Limb (tissue), 2 donors: ENCODE measurements at regions not wholly inside any gene's neighbourhood (a gene's known extent, or its start where the extent isn't known, plus 50 kb on each side); places are given as distances from the start of the nearest gene placed in this dataset.

ENCODE experiments used
- DNase-seq, 2 donors: peaks; one replicate each; pipeline ENCODE4 v3.0.0-alpha.2; 2016; ENCODE audit errors: extremely low spot score in 2 of 2

DNA sequence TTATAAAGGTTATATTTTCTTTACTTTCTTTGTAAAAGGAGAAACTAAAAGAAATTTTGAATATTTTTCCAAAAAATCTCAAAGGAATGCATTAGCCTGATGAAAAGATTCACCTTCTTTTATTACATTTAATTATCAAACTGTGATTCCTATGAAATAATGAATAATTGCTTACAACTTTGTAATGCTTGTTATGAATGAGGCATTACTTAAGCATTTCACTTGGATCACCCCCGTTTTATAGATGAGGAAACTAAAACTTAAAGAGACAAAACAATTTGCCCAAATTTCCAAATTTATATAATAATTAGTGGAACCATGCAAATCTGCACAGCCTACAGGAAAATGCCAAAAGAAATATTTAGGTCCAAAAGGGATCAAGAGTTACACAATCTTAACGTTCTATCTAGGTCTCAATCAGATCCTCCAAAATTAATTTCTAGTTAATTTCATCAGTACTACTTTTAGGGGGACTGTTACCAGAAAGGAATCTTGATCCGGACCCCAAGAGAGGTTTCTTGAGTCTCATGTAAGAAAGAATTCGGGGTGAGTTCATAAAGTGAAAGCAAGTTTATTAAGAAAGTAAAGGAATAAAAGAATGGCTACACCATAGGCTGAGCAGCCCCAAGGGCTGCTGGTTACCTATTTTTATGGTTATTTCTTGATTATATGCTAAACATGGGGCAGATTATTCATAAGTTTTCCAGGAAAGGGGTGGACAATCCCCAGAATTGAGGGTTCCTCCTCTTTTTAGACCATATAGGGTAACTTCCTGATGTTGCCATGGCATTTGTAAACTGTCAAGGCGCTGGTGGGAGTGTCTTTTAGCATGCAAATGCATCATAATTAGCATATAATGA, 288.0 kb downstream of the ADGB start:
- no peak for DNase-seq

DNA sequence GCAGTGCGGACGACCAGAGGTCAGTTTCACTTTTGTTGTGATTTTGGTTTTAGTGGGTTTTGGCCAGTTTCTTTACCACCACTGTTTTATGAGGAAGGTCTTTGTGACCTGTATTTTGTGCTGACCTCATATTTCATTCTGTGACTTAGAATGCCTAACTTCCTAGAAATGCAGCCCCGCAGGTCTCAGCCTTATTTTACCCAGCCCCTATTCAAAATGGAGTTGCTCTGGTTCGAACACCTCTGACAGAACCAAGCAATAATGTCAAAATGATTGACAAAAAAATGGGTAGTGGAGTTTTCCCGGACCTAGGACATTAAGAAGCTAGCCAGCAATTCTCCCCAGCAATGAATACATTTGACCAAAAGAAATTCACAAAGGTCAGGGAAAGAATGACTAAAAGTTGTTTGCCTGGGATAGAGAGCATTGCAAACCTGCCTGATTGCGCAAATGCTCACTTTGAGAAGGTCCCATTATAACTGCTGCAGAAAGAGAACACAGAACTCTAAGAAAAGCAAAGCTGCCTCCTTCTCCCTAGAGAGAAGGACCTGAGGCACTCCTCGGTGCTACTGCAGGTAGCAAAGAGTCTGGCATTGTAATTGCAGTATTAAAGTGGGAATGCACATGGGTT, 288.8 kb downstream of the ADGB start:
- DNase-seq = no peak

DNA sequence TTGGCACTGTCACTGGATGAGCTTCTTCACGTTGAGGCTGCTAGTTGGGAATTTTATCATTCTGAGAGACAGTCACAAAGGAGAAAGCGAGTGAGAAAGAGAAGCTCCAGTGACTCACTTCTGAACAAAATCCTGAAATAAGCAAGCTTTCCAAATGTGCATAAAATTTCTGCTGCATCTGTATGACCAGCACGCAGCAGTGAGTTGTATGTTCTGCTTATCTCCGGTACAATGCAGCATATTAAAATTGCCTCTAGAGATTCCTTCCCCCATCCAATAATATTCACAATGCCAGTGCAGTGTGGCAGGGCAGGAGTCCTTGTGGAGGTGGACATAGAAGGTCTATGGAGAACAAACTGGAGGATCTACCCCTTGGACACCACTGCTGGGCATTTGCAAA, 290.5 kb downstream of the ADGB start:
- no peak for DNase-seq

DNA sequence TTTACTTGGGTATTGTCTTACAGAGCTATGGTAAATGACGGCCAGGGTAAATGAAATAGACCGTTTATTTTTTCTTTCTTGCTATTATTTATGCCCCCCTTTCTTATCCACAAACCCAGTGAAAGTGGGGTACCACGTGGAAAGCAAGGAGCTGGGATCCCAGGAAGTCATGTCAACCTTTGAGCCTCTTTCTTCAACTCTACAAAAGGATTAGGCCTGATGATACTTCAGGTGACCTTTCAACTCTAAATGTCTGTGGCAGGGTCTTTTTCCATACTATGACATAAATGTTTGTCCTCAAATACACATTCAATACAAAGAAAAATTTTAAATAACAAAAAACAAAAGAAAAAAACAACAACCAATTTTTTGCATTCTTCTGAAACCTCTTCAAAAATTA, 291.4 kb downstream of the ADGB start:
- no peak for DNase-seq

DNA sequence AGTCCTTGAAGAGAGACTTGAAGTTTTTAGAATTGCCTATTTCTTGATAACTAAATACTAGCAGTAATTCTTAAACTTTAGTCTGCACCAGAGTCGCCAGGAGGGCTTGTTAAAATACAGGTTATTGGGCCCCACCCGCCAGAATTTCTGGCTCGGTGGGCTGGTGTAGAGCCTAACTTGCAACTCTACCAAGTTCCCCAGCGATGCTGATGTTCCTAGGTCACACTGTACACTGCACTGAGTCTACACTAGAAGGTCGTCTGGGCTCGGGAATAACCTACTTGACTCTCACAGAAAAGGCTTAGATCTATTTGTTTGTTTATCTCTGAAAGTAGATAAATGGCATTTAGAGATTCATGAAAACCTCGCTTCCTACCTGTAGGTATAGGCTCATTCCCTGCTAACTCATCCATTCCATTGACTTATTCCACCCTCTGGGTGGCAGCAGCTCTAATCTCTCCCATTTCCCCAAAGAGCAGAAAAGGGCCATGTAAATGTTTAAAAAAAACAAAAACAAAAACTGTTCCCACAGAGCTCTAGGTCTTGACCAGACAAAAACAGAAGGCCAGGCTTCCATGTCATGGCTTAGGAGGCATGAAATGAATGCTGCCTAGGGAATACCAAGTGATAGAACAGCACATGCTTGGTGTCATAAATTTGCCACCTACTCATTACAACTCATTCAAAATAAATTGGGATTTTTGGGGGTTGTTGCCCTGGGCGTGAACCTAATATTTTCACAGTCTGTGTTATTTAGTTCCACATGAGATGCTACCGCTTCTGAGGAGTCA, 292.1 kb downstream of the ADGB start:
- no peak for DNase-seq

DNA sequence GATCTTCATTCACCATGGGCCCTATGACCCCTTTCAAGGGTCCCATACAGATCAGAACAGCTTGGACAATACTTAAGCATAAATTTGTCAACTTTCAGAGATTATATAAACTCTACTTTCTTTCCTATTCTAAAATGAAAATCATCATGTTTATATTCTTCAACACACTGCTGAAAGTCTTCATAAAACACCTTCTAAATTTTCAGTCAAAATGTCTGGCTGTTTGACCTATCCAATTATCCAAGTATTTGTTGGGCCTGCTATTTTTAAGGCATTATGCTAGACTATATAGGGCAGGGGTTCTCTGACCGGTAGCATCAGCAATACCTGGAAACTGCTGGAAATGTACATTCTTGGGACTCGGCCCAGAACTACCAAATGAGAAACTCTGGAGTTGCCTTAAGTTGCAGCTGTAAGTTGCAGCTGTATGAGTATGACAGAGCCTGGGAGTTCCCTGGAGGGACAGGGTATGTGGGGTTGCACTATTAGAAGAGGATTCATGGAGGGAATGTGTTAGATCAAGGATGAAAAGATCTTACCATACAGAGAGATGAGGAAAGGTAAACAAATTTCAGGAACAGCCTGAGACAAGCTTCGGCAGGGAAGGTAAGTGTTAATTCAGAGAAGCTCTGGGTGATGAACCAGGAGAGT, 293.0 kb downstream of the ADGB start:
- no peak for DNase-seq

DNA sequence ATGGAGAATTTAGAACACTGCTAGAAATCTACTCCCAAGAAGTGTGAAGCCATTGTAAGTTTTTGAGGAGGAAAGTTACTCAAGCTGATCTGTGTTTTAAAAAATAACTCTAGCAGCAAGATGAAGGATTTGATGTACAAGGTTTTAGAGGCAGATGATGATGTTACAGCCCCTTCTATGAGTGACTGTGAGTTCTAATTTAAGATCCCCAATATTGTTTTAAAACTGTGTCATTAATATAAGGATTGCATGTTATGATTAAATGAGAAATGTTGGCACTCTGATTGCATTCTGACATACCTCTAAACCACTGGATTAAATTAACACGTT, 293.5 kb downstream of the ADGB start:
- DNase-seq = no peak

DNA sequence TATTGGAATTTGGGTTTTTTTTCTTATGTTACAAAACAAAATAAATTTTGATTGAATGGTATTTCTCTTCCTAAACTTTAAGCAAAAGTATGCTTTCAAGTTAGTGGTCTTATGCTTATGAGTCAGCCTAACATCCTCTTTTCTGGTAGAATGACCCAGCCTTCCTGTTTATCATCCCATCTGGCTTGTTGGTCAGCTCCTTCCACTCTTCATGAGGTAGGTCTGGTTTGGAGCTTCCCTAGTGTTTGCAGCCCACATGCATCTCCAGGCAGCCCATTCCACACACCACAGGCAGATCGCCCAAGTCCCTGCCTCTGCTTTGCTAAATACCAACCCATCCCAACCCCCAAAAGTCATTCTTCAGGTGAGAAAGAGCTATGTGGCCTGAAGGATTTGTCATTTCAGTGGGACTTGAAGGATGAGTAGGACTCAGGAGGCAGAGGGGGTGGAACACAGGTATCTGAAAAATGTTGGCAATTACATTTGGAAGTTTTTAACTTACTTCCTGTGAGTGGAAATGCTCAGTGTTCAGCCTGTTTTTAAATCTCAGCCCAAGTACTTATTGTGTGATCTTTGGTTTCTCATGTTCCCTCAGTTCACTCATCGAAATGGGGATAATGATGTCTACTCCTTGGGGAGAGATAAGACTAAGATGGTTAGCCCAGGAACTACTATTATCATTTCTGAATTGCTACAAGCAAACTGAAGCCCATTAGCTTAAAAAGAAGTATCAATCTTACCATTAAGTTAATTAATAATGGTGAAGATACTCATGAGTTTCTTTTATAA, 294.0 kb downstream of the ADGB start:
- no peak for DNase-seq

DNA sequence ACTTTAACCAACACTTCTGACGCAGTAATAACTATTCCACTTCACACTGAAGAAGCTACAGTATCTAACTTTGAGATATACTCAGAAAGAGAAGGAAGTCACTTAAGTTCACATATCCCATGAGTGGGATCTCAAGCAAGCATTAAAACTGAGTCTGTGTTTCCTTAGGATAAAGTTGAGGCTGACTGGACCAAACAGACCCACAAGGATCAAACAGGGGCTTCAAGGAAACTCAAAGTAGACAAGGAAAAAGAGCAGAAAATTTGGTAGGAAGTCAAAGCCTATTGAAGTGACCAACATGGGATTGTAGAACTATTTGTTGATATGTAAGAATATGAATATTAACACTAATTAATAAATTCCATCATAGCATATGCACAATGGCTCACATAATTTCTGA, 294.9 kb downstream of the ADGB start:
- DNase-seq = no peak

DNA sequence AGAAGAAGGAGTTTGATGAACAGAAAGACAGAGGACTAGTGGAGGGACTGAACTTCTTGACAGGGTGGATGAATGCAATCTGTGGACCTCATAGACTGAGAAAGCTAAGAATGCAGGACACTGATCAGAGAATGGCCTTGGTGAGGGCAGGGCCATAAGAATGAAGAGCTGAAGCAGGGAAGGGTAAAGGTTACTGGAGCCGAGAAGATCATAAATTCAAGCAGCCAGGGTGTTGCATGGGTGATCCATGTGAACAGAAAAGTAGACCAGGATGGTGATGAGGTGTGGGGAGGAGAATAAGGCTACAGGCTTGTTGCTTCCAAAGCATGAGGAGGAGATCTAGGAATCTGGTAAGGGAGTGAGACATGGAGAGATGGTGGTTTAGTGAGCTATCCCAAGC, 295.9 kb downstream of the ADGB start:
- DNase-seq = no peak

DNA sequence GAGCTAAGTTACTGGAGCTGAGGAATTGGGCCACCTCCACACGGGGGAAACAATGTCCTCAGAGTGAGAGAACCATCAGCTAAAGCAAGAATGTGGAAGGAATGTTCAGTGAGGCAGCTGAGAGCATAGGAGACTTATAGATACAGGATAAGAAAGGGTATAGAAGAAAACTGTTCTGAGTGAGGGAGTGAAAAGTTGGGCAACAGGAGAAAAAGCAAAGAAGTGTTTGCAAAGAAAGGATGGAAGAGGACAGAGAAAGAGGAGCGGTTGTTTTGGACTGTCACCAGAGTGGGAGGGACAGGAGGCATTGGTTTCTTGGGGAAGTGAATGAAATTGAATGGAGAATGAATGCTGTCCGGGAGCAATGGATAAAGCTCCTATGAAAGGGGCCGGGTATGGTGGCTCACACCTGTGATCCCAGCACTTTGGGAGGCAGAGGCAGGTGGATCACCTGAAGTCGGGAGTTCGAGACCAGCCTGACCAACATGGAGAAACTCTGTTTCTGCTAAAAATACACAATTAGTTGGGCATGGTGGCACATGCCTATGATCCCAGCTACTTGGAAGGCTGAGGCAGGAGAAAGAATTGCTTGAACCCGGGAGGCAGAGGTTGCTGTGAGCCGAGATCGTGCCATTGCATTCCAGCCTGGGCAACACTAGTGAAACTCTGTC, 296.5 kb downstream of the ADGB start:
- DNase-seq = no peak

DNA sequence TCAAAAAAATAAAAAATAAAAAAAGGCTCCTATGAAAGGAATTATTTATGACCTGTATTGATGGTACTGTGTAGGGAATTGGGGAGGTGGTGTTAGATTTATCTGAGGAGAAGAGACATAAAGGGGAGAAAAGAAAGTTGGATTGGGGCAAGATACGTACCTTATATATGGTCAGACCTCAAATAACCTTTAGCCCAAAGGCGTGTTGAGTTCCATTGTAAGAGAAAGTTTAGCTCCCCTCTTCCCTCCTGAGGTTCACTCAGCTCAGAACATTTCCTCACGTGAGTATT, 296.9 kb downstream of the ADGB start:
- DNase-seq = no peak

DNA sequence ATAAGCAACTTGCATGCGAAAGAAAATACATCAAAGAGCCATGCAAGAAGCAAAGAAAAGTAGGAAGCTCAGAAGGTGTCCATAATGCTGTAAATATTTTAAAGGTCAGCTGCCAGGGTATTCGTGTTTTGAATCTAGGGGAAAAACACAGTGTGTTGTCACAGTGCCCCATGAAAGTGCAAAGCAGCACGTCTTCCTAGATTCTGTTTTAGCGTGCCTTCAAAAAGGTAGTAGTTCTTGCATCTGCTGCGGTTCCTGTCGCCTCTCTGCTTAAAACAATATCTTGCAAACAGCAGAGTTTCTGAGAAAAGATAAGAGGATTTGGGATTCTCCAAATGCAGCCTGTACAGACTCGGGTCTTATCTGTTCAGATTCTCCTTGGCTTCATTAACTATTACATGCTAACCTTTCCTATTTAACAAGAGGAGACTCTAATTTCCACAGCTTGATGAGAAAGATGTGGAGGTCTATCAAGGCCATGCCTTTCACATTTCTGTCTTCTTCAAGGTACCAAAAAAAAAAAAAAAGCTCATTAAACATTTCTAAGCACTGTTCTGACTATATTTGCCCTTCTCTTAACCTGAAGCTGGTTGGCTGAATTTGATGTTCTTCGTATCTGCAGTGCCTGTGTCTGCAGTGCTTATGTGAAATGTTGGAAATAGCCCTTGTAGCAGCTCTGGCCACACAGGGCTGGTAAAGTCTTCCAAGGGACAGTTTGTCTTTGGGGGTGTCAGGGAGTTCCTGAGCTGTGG, 297.5 kb downstream of the ADGB start:
- no peak for DNase-seq

DNA sequence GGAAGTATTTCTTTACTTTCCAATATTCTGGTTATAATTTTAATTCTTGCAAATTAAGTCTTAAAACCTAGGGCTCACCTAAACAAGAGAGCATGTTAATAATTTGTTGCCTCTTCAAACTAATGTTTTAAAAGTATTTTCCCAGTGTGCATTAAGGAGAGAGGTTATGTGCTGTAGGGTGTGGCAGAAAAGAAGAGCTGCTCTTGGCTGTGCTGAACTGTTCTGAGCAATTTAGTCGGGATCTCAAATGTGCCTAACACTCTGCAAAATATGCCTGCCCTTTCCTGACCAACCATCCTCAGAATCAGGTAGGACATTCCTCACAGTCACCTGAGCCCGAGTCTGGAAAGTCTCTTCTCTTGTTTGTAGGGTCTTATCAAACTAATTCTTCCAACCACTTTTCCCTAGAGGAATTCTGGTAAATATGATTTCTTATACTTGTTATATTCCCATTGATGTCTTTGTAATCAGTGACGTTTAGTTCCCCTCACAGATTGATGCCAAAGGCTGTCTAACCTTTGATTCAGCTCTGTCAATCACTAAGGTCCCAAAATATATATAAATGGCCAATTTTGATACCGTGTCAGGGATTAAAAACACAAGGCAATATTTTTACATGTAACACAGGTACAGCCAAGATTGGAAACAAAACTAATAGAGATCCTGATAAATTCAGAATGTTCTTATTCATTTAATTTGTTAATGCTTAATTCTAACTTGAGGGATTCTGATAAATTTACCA, 298.4 kb downstream of the ADGB start:
- DNase-seq = no peak

DNA sequence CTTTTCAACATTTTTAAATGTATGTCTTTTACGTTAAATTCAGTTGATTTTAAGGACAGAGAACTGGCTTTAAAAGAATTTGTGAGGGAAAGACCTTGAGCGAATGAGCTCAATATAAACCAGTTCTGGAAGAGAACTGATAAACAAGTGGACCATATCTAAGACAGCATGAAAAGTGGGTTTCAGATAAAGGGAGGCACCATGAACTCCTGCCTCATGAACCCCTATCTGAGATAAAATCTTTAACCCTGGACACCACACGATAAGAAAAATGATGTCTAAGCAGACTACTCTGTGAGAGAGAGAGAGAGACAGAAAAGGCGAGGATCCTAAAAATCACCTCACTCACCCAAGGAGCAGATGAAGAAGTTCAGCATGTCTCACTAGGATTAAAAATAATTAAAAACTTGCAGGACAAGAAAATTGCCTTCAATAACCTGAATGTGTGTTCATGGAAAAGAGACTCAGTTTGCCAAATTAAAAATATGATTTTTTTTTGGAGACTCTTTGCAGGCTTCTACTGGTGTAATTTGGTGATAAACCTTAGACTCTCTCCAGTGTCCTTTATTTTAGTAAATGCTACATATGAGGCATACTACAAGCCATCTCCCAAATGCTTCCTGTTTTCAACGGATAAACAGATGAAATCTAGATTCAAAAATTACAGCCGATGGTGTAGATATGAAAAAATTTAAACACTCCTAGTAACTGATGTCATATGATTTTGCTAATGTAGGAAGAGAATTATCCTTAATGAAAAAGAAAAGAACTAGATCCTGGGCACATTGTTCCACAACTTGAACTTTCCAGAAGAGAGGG, 299.5 kb downstream of the ADGB start:
- no peak for DNase-seq

DNA sequence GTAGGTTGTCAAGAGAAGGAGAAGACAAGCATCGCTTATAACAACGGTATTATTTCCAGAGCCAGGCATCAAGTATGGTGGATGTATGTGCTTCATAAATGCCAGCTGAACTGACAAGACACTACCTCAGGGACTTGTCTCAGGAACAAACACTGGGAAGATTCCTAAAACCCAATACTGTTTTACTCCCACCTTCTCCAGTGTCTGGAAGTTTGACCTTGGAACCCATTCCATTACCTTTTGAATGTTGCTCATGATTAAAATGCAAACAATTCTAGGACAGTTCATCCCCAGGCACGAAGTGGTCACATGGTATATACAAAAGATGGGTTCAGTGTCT, 300.1 kb downstream of the ADGB start:
- no peak for DNase-seq

DNA sequence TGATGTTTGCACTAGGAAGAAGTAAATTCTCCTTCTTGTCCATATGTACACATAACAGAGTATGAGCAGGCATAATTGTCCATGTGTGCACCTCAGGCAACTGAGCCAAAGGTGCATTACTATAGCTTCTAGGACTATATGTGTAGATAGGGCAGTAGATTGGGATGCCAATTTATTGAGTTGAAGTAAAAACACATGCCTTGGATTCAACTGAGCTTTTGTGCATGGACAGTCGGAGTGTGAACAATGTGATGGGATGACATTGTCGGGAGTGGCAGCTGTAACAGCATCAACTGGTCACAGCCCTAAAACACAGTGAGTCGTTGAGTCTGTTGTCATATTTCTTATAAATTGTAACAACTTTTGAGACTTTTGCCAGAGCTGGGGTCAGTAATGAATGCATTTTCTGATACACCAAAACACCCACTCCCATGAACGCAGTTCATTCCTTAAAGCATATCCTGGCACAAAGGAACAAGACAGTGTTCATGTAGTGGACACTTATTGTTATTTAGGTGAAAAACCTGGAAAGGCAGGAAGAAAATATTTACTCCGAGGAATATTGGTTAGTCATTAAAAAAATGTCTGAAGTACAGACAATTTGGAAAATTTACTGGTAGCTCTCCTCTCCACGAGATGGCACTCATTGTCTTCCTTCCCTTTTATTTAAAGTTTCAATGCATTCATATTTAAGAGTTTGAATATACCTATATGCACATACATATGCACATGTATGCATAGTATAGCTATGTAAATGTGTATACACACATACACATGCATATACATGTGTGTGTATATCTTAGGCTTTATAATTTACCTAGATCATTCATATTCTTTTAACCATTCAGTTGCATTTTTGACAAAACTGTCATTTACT, 302.0 kb upstream of the STXBP5 start:
- DNase-seq = no peak

DNA sequence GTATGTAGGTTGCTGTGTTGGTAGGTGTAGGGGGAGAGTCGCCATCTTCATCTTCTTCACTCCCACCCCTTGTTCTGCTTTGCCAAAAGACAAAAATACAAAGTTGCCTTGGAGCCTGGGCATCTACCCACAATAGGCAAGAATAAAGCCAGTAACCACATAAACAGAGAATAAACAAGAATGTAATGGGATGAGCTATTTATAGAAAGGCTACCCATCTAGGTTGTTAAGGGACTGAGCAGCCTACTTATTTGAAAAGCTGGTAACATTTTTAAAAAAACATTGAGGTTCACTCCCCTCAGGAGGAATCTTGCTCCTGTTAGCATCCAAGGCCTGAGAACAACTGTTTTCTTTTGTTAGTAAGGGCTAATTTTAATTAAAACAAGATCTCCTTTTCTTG, 301.4 kb upstream of the STXBP5 start:
- no peak for DNase-seq
